MCF 10A (cell line): ENCODE measurements at regions not wholly inside any gene's neighbourhood (a gene's known extent, or its start where the extent isn't known, plus 50 kb on each side); places are given as distances from the start of the nearest gene placed in this dataset.
"Not testable (repeated sequence)": the region's sequence is repeated elsewhere in the genome, so short reads cannot be mapped to it uniquely, and the experiment has no call there.

Experiments used
- BruUV-seq: library from RNA; stranded (reverse); fragments of 400-500 nt; replicated peaks from 2 replicates; lab custom pipeline; 2021; lab: Mats Ljungman, UMichigan
- CTCF ChIA-PET: fragments of 300-600 bp; sonication (Branson Sonifier 250); formaldehyde crosslinking; extraction: SDS; loops from one replicate; lab custom pipeline; 2021; ENCODE audit warnings: antibody characterized with exemption, inconsistent platforms; lab: Yijun Ruan, JAX
- POLR2A ChIA-PET: fragments of 300-600, 350-650 bp; sonication (Branson Sonifier 250); formaldehyde crosslinking; extraction: SDS; loops from one replicate; lab custom pipeline; 2020; ENCODE audit warnings: antibody characterized with exemption, inconsistent platforms; lab: Yijun Ruan, JAX
- DNase-seq: peaks from one replicate; pipeline ENCODE4 v3.0.0-alpha.2; 2018; ENCODE audit not compliant: unreplicated experiment
- H3K27ac Mint-ChIP-seq: one replicate; pipeline ENCODE4 v1.8.0; 2022; ENCODE audit warnings: mild to moderate bottlenecking, low read depth, mixed read lengths; ENCODE audit not compliant: unreplicated experiment
- H3K27me3 Mint-ChIP-seq: one replicate; pipeline ENCODE4 v1.8.0; 2022; ENCODE audit warnings: mixed read lengths; ENCODE audit not compliant: insufficient read depth, unreplicated experiment
- H3K36me3 Mint-ChIP-seq: one replicate; pipeline ENCODE4 v1.8.0; 2022; ENCODE audit warnings: mild to moderate bottlenecking, moderate library complexity, mixed read lengths; ENCODE audit not compliant: insufficient read depth, unreplicated experiment
- H3K4me1 Mint-ChIP-seq: one replicate; pipeline ENCODE4 v1.8.0; 2022; ENCODE audit warnings: mixed read lengths; ENCODE audit not compliant: insufficient read depth, unreplicated experiment
- H3K4me3 Mint-ChIP-seq: one replicate; pipeline ENCODE4 v1.8.0; 2022; ENCODE audit warnings: mild to moderate bottlenecking, moderate library complexity, mixed read lengths; ENCODE audit not compliant: unreplicated experiment
- H3K9me3 Mint-ChIP-seq: one replicate; pipeline ENCODE4 v1.8.0; 2022; ENCODE audit warnings: mixed read lengths; ENCODE audit not compliant: unreplicated experiment
- intact Hi-C: fragments of 100-400 bp; cut with micrococcal nuclease; formaldehyde crosslinking; loops from 2 replicates; pipeline ENCODE4 v1.14.1; 2022
- TF ChIP-seq, protein P1 (sequence below): fragments of 200-600 bp; IDR thresholded peaks from one replicate; pipeline ENCODE4 v1.8.0; 2022; ENCODE audit warnings: antibody characterized with exemption, mild to moderate bottlenecking; ENCODE audit not compliant: unreplicated experiment

DNA sequence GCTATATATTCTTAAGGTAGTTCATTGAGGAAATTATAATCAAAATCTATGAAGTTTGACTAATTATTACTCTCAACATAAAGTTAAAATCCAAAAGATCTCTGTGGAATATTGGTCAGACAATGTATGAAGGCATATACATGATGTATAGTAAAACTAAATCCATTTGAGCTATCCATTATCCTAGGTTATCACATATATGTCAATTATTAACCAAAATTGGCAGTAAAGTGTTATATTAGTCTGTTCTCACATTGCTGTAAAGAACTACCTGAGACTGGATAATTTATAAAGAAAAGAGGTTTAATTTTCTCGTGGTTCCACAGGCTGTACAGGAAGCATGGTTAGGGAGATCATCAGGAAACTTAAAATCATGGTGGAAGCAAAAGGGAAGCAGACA is 511.7 kb upstream of the SGCD start:
- intact Hi-C loops: no loop called here

DNA sequence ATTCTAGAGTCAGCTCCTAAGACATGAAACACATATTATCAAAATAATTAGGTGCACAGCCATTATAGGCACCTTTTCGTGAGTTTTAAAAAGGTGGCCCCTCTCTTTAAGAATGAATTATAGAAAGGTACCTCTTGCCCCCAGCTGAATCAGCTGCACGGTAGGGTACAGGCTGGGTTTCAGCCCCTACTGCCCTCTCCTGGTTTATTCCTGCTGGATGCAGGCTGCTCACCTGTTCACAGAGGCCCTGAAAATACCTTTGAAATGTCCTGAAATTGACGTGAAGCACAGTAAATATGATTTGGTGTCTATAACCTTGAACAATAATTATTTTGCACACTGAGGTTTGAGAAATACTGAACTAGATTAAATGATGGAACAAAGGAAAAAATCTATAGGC is 504.8 kb upstream of the SGCD start:
- Mint-ChIP-seq H3K9me3 (no peaks in the 10 kb centered on the region), H3K27ac (no peak overlapping the region), H3K4me1 (no peaks in the 10 kb centered on the region), H3K4me3 (no peak overlapping the region), H3K27me3 (no peaks in the 10 kb centered on the region), H3K36me3 (no peaks in the 10 kb centered on the region)
- DNase-seq: no peak
- no TSS peak for BruUV-seq
- CTCF ChIA-PET: interaction anchor here (0.7 to 3.3 kb wide), 7 partner anchors 10 to 683 kb away, joined by 3 to 13 read pairs (median 3); no protein-coding TSS in a partner anchor
- TF ChIP-seq, protein P1, sequence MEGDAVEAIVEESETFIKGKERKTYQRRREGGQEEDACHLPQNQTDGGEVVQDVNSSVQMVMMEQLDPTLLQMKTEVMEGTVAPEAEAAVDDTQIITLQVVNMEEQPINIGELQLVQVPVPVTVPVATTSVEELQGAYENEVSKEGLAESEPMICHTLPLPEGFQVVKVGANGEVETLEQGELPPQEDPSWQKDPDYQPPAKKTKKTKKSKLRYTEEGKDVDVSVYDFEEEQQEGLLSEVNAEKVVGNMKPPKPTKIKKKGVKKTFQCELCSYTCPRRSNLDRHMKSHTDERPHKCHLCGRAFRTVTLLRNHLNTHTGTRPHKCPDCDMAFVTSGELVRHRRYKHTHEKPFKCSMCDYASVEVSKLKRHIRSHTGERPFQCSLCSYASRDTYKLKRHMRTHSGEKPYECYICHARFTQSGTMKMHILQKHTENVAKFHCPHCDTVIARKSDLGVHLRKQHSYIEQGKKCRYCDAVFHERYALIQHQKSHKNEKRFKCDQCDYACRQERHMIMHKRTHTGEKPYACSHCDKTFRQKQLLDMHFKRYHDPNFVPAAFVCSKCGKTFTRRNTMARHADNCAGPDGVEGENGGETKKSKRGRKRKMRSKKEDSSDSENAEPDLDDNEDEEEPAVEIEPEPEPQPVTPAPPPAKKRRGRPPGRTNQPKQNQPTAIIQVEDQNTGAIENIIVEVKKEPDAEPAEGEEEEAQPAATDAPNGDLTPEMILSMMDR: peak; percentile 21
- POLR2A ChIA-PET: no interaction called here
- intact Hi-C loops: loop anchor here (5.0 to 10.0 kb wide), 2 partner anchors 205 to 687 kb away; no protein-coding TSS in a partner anchor

More for the DNA sequence above, 511.7 kb upstream of the SGCD start:
- Mint-ChIP-seq H3K4me3 (no peak overlapping the region), H3K36me3 (no peaks in the 10 kb centered on the region), H3K9me3 (no peaks in the 10 kb centered on the region), H3K27ac (no peak overlapping the region), H3K27me3 (no peaks in the 10 kb centered on the region), H3K4me1 (no peaks in the 10 kb centered on the region)
- no TSS peak for BruUV-seq
- TF ChIP-seq, protein P1: no peak
- CTCF ChIA-PET: no interaction called here
- POLR2A ChIA-PET: no interaction called here
- no peak for DNase-seq

DNA sequence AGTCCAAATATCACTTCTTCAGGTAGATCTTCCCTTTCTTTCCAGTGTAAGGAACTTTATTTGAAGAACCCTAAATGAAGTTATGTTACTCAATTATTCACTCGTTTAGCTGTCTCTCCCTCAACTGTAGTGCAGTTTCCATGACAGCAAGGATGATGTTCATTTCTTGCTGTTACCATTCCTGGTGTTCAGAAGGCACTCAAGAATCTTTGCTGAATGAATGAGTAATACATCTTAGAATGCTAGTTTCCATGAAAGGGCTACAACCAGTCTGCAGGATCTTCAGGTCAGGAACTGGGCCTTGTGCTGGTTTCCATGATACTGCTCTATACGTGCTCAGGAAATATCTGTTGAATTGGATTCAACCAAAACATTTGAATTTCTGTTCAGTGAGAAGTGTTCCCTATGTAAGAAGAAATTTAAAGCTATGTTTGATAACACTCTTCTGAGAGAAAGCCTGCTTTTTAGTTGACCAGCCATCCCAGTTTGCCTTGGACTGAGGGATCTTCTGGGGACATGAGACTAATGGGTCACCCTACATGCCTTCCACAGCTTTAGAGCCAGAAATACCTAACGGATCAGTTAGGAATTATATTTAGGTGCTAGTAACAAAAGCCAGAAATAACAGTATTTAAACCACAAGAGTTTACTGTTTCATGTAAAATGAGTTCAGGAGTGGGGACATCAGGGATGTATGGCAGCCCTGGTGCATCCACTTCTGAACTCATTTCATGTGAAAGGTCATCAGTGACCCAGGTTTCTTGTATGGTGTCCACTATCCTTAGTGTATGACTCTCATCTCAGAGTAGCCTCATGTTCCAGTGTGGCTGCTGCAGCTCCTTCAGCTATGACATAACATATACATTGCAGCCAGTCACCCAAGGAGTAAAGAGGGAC is 500.1 kb upstream of the SGCD start:
- intact Hi-C loops: loop anchor here (10.0 kb wide), 1 partner anchor 692 kb away; no protein-coding TSS in a partner anchor
- POLR2A ChIA-PET: no interaction called here
- DNase-seq: no peak
- Mint-ChIP-seq H3K36me3 (no peaks in the 10 kb centered on the region), H3K4me1 (no peaks in the 10 kb centered on the region), H3K4me3 (no peak overlapping the region), H3K9me3 (no peaks in the 10 kb centered on the region), H3K27me3 (no peaks in the 10 kb centered on the region), H3K27ac (no peak overlapping the region)
- no TSS peak for BruUV-seq
- CTCF ChIA-PET: no interaction called here
- TF ChIP-seq, protein P1: no peak

DNA sequence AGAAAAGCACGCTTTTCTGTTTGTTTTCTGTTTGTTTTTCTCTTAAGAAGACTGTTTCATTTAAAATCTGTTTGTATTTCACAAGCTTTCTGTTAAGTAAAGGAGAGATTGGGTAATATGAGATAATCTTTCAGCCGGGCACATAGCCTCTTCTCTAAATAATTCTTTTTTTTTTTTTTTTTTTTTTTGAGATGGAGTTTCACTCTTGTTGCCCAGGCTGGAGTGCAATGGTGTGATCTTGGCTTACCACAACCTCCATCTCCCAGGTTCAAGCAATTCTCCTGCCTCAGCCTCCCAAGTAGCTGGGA is 499.5 kb upstream of the SGCD start:
- not testable (repeated sequence) for DNase-seq
- intact Hi-C loops: loop anchor here (10.0 kb wide), 1 partner anchor 693 kb away; no protein-coding TSS in a partner anchor

More for the DNA sequence above, 499.5 kb upstream of the SGCD start:
- H3K36me3 Mint-ChIP-seq, H3K4me1 Mint-ChIP-seq, BruUV-seq, POLR2A ChIA-PET, H3K27ac Mint-ChIP-seq, H3K9me3 Mint-ChIP-seq, H3K4me3 Mint-ChIP-seq, H3K27me3 Mint-ChIP-seq: not testable (repeated sequence)
- CTCF ChIA-PET: interaction anchor here (0.7 kb wide), 1 partner anchor 406 kb away, joined by 6 read pairs; no protein-coding TSS in a partner anchor
